ENCODE measurements at regions not wholly inside any gene's neighbourhood (a gene's known extent, or its start where the extent isn't known, plus 50 kb on each side); places are given as distances from the start of the nearest gene placed in this dataset.

- DNase-seq (ENCODE audit: low read depth in 1 of 2, low spot score in 1 of 2) (no peak), FAIRE-seq (no peak), ATAC-seq (no peak)
- Histone ChIP-seq H3K4me3 (no peak overlapping the region), H3K4me2 (no peak overlapping the region), H3K9me3 (peaks cover 17% of the 10 kb centered on the region), H3K4me1 (no peaks in the 10 kb centered on the region), H3K27ac (no peak overlapping the region)
- TF ChIP-seq JUNB (IDR thresholded peaks at IDR 0.05): no peak
- no peak for TF ChIP-seq NFE2L2 (conservative IDR thresholded peaks at IDR 0.05; ENCODE audit: low read length)
- TF ChIP-seq ZSCAN20 (CRISPR knock-in tag; IDR thresholded peaks at IDR 0.05): no peak
- no peak for TF ChIP-seq ZC3H11A (IDR thresholded peaks at IDR 0.05)
- TF ChIP-seq, protein P1, sequence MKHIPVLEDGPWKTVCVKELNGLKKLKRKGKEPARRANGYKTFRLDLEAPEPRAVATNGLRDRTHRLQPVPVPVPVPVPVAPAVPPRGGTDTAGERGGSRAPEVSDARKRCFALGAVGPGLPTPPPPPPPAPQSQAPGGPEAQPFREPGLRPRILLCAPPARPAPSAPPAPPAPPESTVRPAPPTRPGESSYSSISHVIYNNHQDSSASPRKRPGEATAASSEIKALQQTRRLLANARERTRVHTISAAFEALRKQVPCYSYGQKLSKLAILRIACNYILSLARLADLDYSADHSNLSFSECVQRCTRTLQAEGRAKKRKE (CRISPR knock-in tag; IDR thresholded peaks at IDR 0.05; ENCODE audit: low read depth): no peak
- no peak for TF ChIP-seq KDM1A (IDR thresholded peaks at IDR 0.05; ENCODE audit: low read depth)
- TF ChIP-seq PHF8 (IDR thresholded peaks at IDR 0.05; ENCODE audit: borderline replicate concordance, low read depth): no peak
- TF ChIP-seq RAD21 (conservative IDR thresholded peaks at IDR 0.05 in 1 of 2, IDR thresholded peaks at IDR 0.05 in 1 of 2): no peak
- TF ChIP-seq, protein P2, sequence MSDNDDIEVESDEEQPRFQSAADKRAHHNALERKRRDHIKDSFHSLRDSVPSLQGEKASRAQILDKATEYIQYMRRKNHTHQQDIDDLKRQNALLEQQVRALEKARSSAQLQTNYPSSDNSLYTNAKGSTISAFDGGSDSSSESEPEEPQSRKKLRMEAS (IDR thresholded peaks at IDR 0.05): no peak
- TF ChIP-seq CHD4 (IDR thresholded peaks at IDR 0.05; ENCODE audit: borderline replicate concordance): no peak
- TF ChIP-seq ELK1 (IDR thresholded peaks at IDR 0.05; ENCODE audit: low read depth, low read length): no peak
- no peak for TF ChIP-seq MAFK (IDR thresholded peaks at IDR 0.05; ENCODE audit: partially characterized antibody)
- TF ChIP-seq HOXA7 (CRISPR knock-in tag; IDR thresholded peaks at IDR 0.05): no peak
- ChIA-PET POLR2A (no interaction called here), CTCF (interaction anchor here (1.1 to 1.7 kb wide), 3 partner anchors 13 to 196 kb away, joined by 3 read pairs; no protein-coding TSS in a partner anchor)
- 37% methylated on average over 9 of the region's 9 CpGs for WGBS (ENCODE audit: missing lambda C conversion rate)
Measured at GRCh38 chr16:86321491-86321890, 188.8 kb upstream of the FOXF1 start.

- peaks cover 17% of the 10 kb centered on the region for H3K9me3 ChIP-seq
- CTCF ChIA-PET: interaction anchor here (1.4 to 1.7 kb wide), 2 partner anchors 18 to 195 kb away, joined by 3 read pairs; no protein-coding TSS in a partner anchor
- 5% methylated on average over 6 of the region's 6 CpGs for WGBS (ENCODE audit: missing lambda C conversion rate)
- TF ChIP-seq, protein P3, sequence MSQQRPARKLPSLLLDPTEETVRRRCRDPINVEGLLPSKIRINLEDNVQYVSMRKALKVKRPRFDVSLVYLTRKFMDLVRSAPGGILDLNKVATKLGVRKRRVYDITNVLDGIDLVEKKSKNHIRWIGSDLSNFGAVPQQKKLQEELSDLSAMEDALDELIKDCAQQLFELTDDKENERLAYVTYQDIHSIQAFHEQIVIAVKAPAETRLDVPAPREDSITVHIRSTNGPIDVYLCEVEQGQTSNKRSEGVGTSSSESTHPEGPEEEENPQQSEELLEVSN (IDR thresholded peaks at IDR 0.05; ENCODE audit: borderline replicate concordance, low read depth): no peak
- DNase-seq (ENCODE audit: low read depth in 1 of 2, low spot score in 1 of 2) (no peak), ATAC-seq (peak in 1 of 2 experiments; percentile 37; a peak in 1 of 6 replicates), FAIRE-seq (no peak)
- no peak overlapping the region for H3K4me2 ChIP-seq
- no peak overlapping the region for H3K27ac ChIP-seq
- H3K4me3 ChIP-seq: no peak overlapping the region
- POLR2A ChIA-PET: no interaction called here
- H3K4me1 ChIP-seq: no peaks in the 10 kb centered on the region
Measured at GRCh38 chr16:86322283-86322682, 188.0 kb upstream of the FOXF1 start.

DNA sequence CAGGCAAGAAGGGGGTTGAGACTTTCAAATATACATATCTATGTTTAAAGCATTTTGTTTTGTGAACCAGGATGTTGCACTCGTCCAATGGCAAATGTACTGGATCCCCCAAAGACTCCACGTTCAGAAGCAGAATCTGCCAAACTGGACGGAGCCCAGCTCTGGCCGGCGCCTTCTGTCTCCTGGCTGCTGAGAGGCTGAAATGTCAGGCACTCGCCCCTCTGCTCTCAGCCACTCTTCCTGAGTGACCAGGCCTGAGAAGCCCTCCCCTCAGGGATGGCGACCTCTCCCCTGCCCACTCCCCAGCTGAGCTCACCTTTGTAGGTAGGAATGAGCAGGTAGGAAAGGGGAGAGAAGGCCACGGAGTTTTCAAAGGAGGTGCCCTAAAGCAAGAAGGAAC is 187.5 kb upstream of the FOXF1 start:
- CTCF ChIA-PET: interaction anchor here (1.4 to 1.7 kb wide), 2 partner anchors 17 to 194 kb away, joined by 3 read pairs; no protein-coding TSS in a partner anchor
- Histone ChIP-seq H3K27ac (no peak overlapping the region), H3K4me1 (no peaks in the 10 kb centered on the region), H3K4me2 (no peak overlapping the region), H3K4me3 (no peak overlapping the region), H3K9me3 (peaks cover 17% of the 10 kb centered on the region)
- DNase-seq (ENCODE audit: low read depth in 1 of 2, low spot score in 1 of 2) (no peak), FAIRE-seq (no peak), ATAC-seq (no peak)
- POLR2A ChIA-PET: no interaction called here
- WGBS (ENCODE audit: missing lambda C conversion rate): 33% methylated on average over 8 of the region's 8 CpGs
- TF ChIP-seq CBX8 (IDR thresholded peaks at IDR 0.05) (no peak), RAD21 (conservative IDR thresholded peaks at IDR 0.05 in 1 of 2, IDR thresholded peaks at IDR 0.05 in 1 of 2) (no peak), NPAS2 (CRISPR knock-in tag; IDR thresholded peaks at IDR 0.05; ENCODE audit: borderline replicate concordance) (no peak), EHMT2 (IDR thresholded peaks at IDR 0.05; ENCODE audit: low read depth) (no peak), RCOR1 (IDR thresholded peaks at IDR 0.05; ENCODE audit: low read depth, low read length) (no peak), RNF2 (IDR thresholded peaks at IDR 0.05; ENCODE audit: borderline replicate concordance, low read depth) (no peak), GATA3 (IDR thresholded peaks at IDR 0.05; ENCODE audit: borderline replicate concordance) (no peak), NFE2L2 (conservative IDR thresholded peaks at IDR 0.05; ENCODE audit: low read length) (no peak), PHF8 (IDR thresholded peaks at IDR 0.05; ENCODE audit: borderline replicate concordance, low read depth) (no peak)
- TF ChIP-seq, protein P3 (IDR thresholded peaks at IDR 0.05; ENCODE audit: borderline replicate concordance, low read depth): no peak
- TF ChIP-seq, protein P2 (IDR thresholded peaks at IDR 0.05): no peak

All from A549 (cell line).